MM.1S (cell line): ENCODE measurements at regions not wholly inside any gene's neighbourhood (a gene's known extent, or its start where the extent isn't known, plus 50 kb on each side); places are given as distances from the start of the nearest gene placed in this dataset.

Experiments
- DNase-seq: peaks from one replicate; pipeline ENCODE4 v3.0.0-alpha.2; 2015
- H2AFZ ChIP-seq: fragments of 300-600 bp; sonication (generic); 2 replicates; pipeline ENCODE4 v1.6.0; 2016; ENCODE audit warnings: antibody characterized with exemption, low read length
- H3F3A ChIP-seq: fragments of 300-600 bp; sonication (generic); 2 replicates; pipeline ENCODE4 v1.6.1; 2016; ENCODE audit warnings: mild to moderate bottlenecking, antibody characterized with exemption, low read length, moderate library complexity, mixed read lengths; ENCODE audit not compliant: insufficient read depth
- H3K27ac ChIP-seq: fragments of 300-600 bp; sonication (generic); 2 replicates; pipeline ENCODE4 v1.5.1; 2016; ENCODE audit warnings: mild to moderate bottlenecking, low read length
- H3K27me3 ChIP-seq: fragments of 300-600 bp; sonication (generic); replicated peaks from 2 replicates; pipeline ENCODE4 v1.6.0; 2016; ENCODE audit warnings: low read length; ENCODE audit not compliant: insufficient read depth
- H3K36me3 ChIP-seq: fragments of 300-600 bp; sonication (generic); replicated peaks from 2 replicates; pipeline ENCODE4 v1.6.1; 2016; ENCODE audit warnings: mild to moderate bottlenecking, low read length, mixed read lengths; ENCODE audit not compliant: insufficient read depth
- H3K4me1 ChIP-seq: fragments of 300-600 bp; sonication (generic); 2 replicates; pipeline ENCODE4 v1.6.1; 2016; ENCODE audit warnings: low read length, mixed read lengths
- H3K4me2 ChIP-seq: fragments of 300-600 bp; sonication (generic); 2 replicates; pipeline ENCODE4 v1.6.0; 2016; ENCODE audit warnings: low read depth, low read length
- H3K4me3 ChIP-seq: fragments of 300-600 bp; sonication (generic); 2 replicates; pipeline ENCODE4 v1.5.1; 2016; ENCODE audit warnings: low read length, mixed read lengths
- H3K79me2 ChIP-seq: fragments of 300-600 bp; sonication (generic); 2 replicates; pipeline ENCODE4 v1.6.1; 2016; ENCODE audit warnings: mixed run types, low read length, mixed read lengths
- H3K9ac ChIP-seq: fragments of 300-600 bp; sonication (generic); 2 replicates; pipeline ENCODE4 v1.6.1; 2016; ENCODE audit warnings: low read length, mixed read lengths
- H3K9me2 ChIP-seq: fragments of 300-600 bp; sonication (generic); replicated peaks from 2 replicates; pipeline ENCODE4 v1.6.1; 2016; ENCODE audit warnings: mild to moderate bottlenecking, low read length, mixed read lengths; ENCODE audit not compliant: insufficient read depth
- H3K9me3 ChIP-seq: fragments of 300-600 bp; sonication (generic); replicated peaks from 2 replicates; pipeline ENCODE4 v1.6.1; 2016; ENCODE audit warnings: mild to moderate bottlenecking, low read length, mixed read lengths; ENCODE audit not compliant: insufficient read depth
- H4K20me1 ChIP-seq: fragments of 300-600 bp; sonication (generic); 2 replicates; pipeline ENCODE4 v1.6.1; 2016; ENCODE audit warnings: mild to moderate bottlenecking, low read length, moderate library complexity, mixed read lengths; ENCODE audit not compliant: insufficient read depth
- EZH2 ChIP-seq: fragments of 300-600 bp; sonication (generic); optimal IDR thresholded peaks from 2 replicates; pipeline ENCODE3; 2017; ENCODE audit warnings: low read depth, mild to moderate bottlenecking, antibody characterized with exemption, low read length, mixed read lengths
- EZH2phosphoT487 ChIP-seq: fragments of 300-600 bp; sonication (generic); IDR thresholded peaks from 2 replicates; pipeline ENCODE4 v1.6.1; 2018; ENCODE audit warnings: antibody characterized with exemption, low read length
- TF ChIP-seq, protein P1 (sequence below): fragments of 300-600 bp; sonication (generic); IDR thresholded peaks from 2 replicates; pipeline ENCODE4 v1.5.1; 2016; ENCODE audit warnings: antibody characterized with exemption, low read length, mixed read lengths

DNA sequence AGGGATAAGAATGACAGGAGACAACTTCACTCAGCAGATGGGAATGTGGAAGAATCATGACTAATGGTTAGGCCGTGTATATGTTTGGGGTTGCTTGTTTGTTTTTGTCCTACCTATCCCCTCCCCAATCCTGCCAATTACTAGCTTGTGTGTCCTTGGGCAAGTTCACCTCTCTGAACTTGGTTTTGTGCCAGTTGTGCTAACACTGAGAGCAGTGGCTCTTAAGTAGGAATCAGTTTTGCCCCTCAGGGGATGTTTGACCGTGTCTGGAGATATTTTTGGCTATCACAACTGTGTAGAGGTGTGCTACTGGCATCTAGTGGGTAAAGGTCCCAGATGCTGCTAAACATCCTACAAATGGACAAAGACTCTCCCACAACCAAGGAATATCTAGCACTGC is 287.0 kb downstream of the DMRT2 start:
- DNase-seq, result no peak
- Histone ChIP-seq H3K36me3 (no peaks in the 10 kb centered on the region), H2AFZ (no peak overlapping the region), H3K27me3 (no peaks in the 10 kb centered on the region), H3K4me3 (no peak overlapping the region), H3F3A (no peaks in the 10 kb centered on the region), H3K9ac (no peak overlapping the region), H3K9me2 (no peaks in the 10 kb centered on the region), H4K20me1 (no peaks in the 10 kb centered on the region), H3K4me2 (no peak overlapping the region), H3K27ac (no peak overlapping the region), H3K79me2 (no peaks in the 10 kb centered on the region), H3K9me3 (no peaks in the 10 kb centered on the region), H3K4me1 (no peaks in the 10 kb centered on the region)
- TF ChIP-seq EZH2 (no peak), EZH2phosphoT487 (no peak)
- TF ChIP-seq, protein P1, sequence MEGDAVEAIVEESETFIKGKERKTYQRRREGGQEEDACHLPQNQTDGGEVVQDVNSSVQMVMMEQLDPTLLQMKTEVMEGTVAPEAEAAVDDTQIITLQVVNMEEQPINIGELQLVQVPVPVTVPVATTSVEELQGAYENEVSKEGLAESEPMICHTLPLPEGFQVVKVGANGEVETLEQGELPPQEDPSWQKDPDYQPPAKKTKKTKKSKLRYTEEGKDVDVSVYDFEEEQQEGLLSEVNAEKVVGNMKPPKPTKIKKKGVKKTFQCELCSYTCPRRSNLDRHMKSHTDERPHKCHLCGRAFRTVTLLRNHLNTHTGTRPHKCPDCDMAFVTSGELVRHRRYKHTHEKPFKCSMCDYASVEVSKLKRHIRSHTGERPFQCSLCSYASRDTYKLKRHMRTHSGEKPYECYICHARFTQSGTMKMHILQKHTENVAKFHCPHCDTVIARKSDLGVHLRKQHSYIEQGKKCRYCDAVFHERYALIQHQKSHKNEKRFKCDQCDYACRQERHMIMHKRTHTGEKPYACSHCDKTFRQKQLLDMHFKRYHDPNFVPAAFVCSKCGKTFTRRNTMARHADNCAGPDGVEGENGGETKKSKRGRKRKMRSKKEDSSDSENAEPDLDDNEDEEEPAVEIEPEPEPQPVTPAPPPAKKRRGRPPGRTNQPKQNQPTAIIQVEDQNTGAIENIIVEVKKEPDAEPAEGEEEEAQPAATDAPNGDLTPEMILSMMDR, result no peak

DNA sequence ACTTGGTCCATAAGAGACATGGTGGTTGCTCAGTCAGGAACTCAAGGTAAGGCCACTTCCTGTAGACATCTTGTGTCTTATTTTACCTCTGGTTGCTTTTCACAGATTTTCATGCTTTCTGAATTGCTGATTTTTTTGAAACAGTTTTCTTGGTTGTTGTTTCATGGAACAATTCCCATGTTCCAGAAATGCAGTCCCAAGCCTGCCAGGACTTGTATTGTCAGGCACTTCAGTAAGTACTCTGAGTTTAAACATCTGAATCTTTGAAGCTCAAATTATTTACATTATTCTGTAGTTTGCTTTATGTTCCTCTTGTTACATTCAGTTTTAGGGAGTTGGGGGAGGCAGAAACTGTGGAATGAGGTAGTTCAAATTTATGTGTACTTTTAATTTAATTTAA is 290.2 kb downstream of the DMRT2 start:
- Histone ChIP-seq H3K4me2 (no peak overlapping the region), H3K9me2 (no peaks in the 10 kb centered on the region), H3K4me3 (no peak overlapping the region), H4K20me1 (no peaks in the 10 kb centered on the region), H3K79me2 (no peaks in the 10 kb centered on the region), H3K9me3 (no peaks in the 10 kb centered on the region), H3K27me3 (no peaks in the 10 kb centered on the region), H3K36me3 (no peaks in the 10 kb centered on the region), H2AFZ (no peak overlapping the region), H3K27ac (no peak overlapping the region), H3K4me1 (no peaks in the 10 kb centered on the region), H3F3A (no peaks in the 10 kb centered on the region), H3K9ac (no peak overlapping the region)
- no peak for DNase-seq
- TF ChIP-seq, protein P1, result no peak

DNA sequence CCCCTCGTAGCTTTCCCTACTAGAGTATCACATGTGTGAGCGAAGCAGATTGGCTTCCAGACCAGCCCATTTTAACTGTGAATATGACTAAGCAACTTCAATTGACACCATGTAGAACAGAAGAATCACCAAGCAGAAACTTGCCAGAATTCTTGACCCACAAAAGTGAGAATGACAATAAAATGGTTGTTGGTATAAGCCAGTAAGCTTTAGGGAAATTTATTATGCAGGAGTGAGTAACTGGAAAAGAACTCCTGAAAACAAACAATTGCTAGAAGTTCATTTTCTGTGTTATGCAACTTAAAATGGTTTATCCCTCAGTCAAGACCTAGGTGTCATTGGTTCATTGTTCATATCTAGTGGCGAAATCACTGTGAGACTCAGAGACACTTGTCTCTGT is 303.1 kb downstream of the DMRT2 start:
- TF ChIP-seq EZH2, result no peak
- no peak for TF ChIP-seq EZH2phosphoT487
- TF ChIP-seq, protein P1, result no peak
- Histone ChIP-seq H3K79me2 (no peaks in the 10 kb centered on the region), H3K9me2 (no peaks in the 10 kb centered on the region), H3K4me2 (no peak overlapping the region), H3K4me1 (no peaks in the 10 kb centered on the region), H2AFZ (no peak overlapping the region), H3K4me3 (no peak overlapping the region), H3K36me3 (no peaks in the 10 kb centered on the region), H3K27me3 (no peaks in the 10 kb centered on the region), H4K20me1 (no peaks in the 10 kb centered on the region), H3F3A (no peaks in the 10 kb centered on the region), H3K9ac (no peak overlapping the region), H3K9me3 (no peaks in the 10 kb centered on the region), H3K27ac (no peak overlapping the region)
- DNase-seq, result no peak

DNA sequence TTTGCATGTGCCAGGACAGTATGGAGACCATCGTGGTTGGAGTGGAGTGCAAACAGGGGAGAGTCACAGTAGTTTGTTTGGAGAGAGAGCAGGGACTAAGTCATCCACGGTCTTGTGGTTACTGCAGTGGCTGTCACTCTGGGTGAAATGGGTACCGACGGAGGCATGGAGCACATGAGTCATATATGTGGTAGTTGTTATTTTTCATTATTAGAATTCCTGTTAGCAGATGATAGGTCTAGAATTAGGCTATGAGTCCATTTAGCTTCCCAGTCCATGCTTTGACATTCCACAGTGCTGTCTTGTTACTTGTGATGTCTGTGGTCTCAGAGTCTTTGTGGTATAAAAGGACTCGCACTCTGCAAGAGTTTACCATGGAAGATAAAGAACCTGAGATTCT is 303.9 kb downstream of the DMRT2 start:
- Histone ChIP-seq H2AFZ (no peak overlapping the region), H4K20me1 (no peaks in the 10 kb centered on the region), H3K9me2 (no peaks in the 10 kb centered on the region), H3K36me3 (no peaks in the 10 kb centered on the region), H3K27ac (no peak overlapping the region), H3K27me3 (no peaks in the 10 kb centered on the region), H3K79me2 (no peaks in the 10 kb centered on the region), H3K9me3 (no peaks in the 10 kb centered on the region), H3K9ac (no peak overlapping the region), H3K4me2 (no peak overlapping the region), H3K4me1 (no peaks in the 10 kb centered on the region), H3F3A (no peaks in the 10 kb centered on the region), H3K4me3 (no peak overlapping the region)
- DNase-seq, result no peak
- no peak for TF ChIP-seq EZH2
- TF ChIP-seq, protein P1, result no peak
- TF ChIP-seq EZH2phosphoT487, result no peak
